Psoas muscle (tissue), 7 donors: ENCODE measurements at regions not wholly inside any gene's neighbourhood (a gene's known extent, or its start where the extent isn't known, plus 50 kb on each side); places are given as distances from the start of the nearest gene placed in this dataset.

Source experiments
- ATAC-seq, 4 donors: fragments of 200-7000 bp; cut with Tn5 transposase; one replicate each; pipeline ENCODE4 v1.9.1; 2020; ENCODE audit warnings: moderate library complexity in 3 of 4, mild to moderate bottlenecking in 2 of 4
- DNase-seq, 2 donors: peaks; one replicate each; pipeline ENCODE4 v3.0.0-alpha.2; 2020
- H3K27ac ChIP-seq: fragments of 200-600 bp; one replicate; pipeline ENCODE4 v1.8.0; 2022
- H3K27me3 ChIP-seq, 3 donors: fragments of 200-600 bp in 1 of 3; one replicate each; pipeline versions ENCODE4 v1.6.1 to v1.8.0; 2013 to 2022; ENCODE audit warnings: low read length in 2 of 3, mild to moderate bottlenecking in 2 of 3, moderate library complexity in 1 of 3; ENCODE audit not compliant: insufficient read depth in 3 of 3
- H3K36me3 ChIP-seq, 2 donors: fragments of 200-600 bp in 1 of 2; one replicate each; pipeline versions ENCODE4 v1.6.1 to v1.8.0; 2013 to 2022; ENCODE audit warnings: low read depth in 1 of 2, mild to moderate bottlenecking in 1 of 2, moderate library complexity in 1 of 2; ENCODE audit not compliant: insufficient read depth in 1 of 2
- H3K4me1 ChIP-seq: fragments of 200-600 bp; one replicate; pipeline ENCODE4 v1.8.0; 2022
- H3K4me3 ChIP-seq: fragments of 200-600 bp; one replicate; pipeline ENCODE4 v1.8.0; 2022; ENCODE audit warnings: mild to moderate bottlenecking
- H3K9me3 ChIP-seq: fragments of 200-600 bp; one replicate; pipeline ENCODE4 v1.8.0; 2022
- WGBS, 3 donors: extraction: QIAGEN DNeasy Blood & Tissue Kit; methylation state at CpG; one replicate each; pipeline versions ENCODE4 v1.1.6 to v1.1.7; 2013; 5-methylcytosine and 5-hydroxymethylcytosine counted together
- intact Hi-C, 2 donors: fragments of 100-400 bp; cut with DNase I; formaldehyde crosslinking; loops; one replicate each; pipeline versions ENCODE4 v1.11.0 to v1.14.2; 2022
- TF ChIP-seq, protein P1 (sequence below): fragments of 200-600 bp; IDR thresholded peaks from one replicate; pipeline ENCODE4 v1.8.0; 2022; ENCODE audit warnings: antibody characterized with exemption
- donor health status: healthy with polysubstance abuse.
- donor health status: DM: no; HTN: no; CAD: no; lungs with moderate emphysema.
- donor health status: Bipolar disorder and iron deficiency.
- donor health status: healthy.
- donor health status: DM: yes; HTN: yes; CAD: no.
- donor health status: DM: no; HTN: no; CAD: no.
- donor health status: DM: yes; HTN: yes; CAD: no.

DNA sequence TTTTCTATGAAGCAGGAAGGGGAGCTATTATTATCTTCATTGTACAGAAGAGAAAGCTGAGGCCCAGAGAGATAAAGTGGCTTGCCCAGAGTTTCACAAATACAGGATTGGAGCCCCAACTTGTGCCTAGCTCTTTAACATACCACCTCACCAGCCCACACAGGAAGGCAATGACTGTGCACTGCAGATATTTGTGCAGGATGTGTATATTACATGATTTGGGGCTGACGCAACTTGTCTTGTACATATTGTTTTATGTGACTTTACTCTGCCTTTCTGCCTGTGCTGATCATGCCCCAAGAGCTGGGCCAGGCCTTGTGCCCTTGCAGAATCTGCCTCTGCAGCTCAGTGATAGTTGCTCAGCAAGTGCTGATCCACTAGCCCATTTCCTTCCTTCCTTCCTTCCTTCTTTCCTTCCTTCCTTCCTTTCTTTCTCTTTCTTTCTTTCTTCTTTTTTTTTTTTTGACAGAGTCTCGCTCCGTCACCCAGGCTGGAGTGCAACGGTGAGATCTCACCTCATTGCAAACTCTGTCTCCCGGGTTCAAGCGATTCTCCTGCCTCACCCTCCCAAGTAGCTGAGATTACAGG lies 106.6 kb upstream of the TBCA start:
- Histone ChIP-seq H3K4me1 (no peaks in the 10 kb centered on the region), H3K27me3 (peaks cover 0 to 9% (median 7%) of the 10 kb centered on the region in 3 donors), H3K4me3 (no peak overlapping the region), H3K27ac (no peak overlapping the region), H3K36me3 (no peaks in the 10 kb centered on the region), H3K9me3 (no peaks in the 10 kb centered on the region)
- DNase-seq (no peak), ATAC-seq (no peak)
- intact Hi-C loops: no loop called here
- 89 to 94% (median 91%) methylated on average over 6 of the region's 6 CpGs for WGBS, 3 donors
- TF ChIP-seq, protein P1, sequence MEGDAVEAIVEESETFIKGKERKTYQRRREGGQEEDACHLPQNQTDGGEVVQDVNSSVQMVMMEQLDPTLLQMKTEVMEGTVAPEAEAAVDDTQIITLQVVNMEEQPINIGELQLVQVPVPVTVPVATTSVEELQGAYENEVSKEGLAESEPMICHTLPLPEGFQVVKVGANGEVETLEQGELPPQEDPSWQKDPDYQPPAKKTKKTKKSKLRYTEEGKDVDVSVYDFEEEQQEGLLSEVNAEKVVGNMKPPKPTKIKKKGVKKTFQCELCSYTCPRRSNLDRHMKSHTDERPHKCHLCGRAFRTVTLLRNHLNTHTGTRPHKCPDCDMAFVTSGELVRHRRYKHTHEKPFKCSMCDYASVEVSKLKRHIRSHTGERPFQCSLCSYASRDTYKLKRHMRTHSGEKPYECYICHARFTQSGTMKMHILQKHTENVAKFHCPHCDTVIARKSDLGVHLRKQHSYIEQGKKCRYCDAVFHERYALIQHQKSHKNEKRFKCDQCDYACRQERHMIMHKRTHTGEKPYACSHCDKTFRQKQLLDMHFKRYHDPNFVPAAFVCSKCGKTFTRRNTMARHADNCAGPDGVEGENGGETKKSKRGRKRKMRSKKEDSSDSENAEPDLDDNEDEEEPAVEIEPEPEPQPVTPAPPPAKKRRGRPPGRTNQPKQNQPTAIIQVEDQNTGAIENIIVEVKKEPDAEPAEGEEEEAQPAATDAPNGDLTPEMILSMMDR: no peak

DNA sequence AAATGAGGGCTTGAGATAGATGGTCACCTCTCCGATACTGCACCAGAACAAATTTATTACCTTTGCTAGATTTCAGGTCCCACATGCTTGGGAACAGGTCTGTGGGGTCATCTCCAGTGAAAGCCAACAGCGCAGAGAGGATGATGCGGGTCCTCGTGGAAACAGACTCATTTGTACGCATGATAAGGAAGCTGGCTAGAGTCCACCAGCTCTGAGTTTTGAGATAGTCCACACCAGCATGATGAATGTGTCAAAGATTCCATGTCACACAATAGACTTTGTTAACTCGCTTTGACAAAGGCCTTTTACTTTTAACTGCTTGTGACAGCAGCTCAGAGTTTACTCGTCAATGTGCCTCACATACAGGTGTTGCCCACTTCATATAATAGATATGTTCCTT lies 105.4 kb upstream of the TBCA start:
- 69 to 80% (median 70%) methylated on average over 7 of the region's 7 CpGs for WGBS, 3 donors
- Histone ChIP-seq H3K9me3 (no peaks in the 10 kb centered on the region), H3K27ac (no peak overlapping the region), H3K36me3 (no peaks in the 10 kb centered on the region), H3K4me3 (no peak overlapping the region), H3K4me1 (no peaks in the 10 kb centered on the region), H3K27me3 (peaks cover 0 to 9% (median 7%) of the 10 kb centered on the region in 3 donors)
- intact Hi-C loops: no loop called here
- ATAC-seq (no peak), DNase-seq (no peak)
- TF ChIP-seq, protein P1: no peak

DNA sequence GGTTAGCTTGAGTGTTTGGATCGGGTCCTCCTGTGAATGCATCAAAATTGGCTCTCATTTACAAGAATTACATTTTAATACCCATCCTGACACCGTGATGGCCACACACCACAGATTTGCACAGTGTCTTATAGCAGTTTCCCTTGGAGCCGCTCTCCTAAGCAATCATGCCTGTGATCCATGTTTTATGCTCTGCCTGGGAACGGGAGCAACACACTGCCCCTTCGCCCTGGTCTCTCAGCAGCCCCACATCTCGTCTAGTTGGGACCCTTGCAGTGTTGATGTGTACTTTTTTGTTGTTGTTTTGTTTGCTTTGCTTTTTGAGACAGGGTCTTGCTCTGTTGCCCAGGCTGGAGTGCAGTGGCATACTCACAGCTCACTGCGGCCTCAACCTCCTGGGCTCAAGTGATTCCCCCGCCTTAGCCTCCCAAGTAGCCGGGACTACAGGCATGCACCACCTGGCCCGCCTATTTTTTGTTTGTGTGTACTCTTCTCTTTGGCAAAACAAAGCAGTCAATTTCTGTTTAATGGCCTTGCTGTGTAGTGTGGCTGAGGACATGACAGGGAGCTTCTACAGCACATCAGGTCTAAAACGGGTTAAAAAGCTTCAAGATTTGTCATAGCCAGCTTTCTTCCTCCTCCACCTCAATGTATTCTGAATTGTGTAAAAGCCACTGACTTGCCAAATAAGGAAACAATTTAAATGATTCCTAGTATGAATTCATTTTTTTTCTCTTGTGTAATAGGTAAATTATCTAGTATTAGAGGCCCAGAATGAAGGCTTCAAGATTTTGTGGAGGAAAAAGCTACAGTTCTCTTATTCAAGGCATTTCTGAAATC lies 101.6 kb upstream of the TBCA start:
- Histone ChIP-seq H3K27ac (no peak overlapping the region), H3K36me3 (no peaks in the 10 kb centered on the region), H3K4me3 (no peak overlapping the region), H3K4me1 (no peaks in the 10 kb centered on the region), H3K9me3 (no peaks in the 10 kb centered on the region), H3K27me3 (peaks cover 0 to 4% (median 0%) of the 10 kb centered on the region in 3 donors)
- ATAC-seq (no peak), DNase-seq (no peak)
- WGBS, 3 donors: 84 to 89% (median 85%) methylated on average over 11 of the region's 11 CpGs
- intact Hi-C loops: no loop called here
- TF ChIP-seq, protein P1: no peak

DNA sequence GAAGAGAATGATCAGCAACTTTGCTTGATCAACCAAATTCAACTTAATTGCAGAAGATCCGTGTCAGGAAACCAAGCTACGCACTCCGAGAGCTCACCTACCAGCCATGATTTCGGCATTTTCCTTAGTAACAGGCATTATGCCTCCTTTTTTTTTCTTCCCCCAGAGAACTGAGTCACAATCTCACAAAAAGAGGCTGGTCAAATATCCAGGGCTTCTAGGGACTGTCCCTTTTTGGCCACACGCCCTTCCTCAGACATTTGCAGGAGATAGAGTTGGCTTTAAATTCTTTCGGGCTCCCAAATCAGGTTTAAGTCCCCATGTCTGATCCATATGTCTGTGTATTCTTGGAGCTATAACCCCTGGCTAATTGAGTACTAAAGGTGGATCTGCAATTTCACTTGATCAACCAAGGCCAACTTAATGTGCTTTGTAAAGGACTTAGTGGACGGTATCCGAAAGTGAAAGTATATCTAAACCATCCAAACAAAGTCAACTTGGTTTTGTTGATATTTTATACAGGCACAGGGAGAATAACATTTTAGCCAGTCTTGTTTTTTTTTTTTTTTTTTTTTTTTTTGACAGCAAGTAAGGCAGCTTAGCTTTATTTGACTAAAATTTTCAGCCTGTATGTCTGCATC lies 100.8 kb upstream of the TBCA start:
- intact Hi-C loops: no loop called here
- Histone ChIP-seq H3K27ac (no peak overlapping the region), H3K4me3 (peak overlapping the region; percentile 7), H3K9me3 (no peaks in the 10 kb centered on the region), H3K36me3 (no peaks in the 10 kb centered on the region), H3K4me1 (no peaks in the 10 kb centered on the region), H3K27me3 (no peaks in the 10 kb centered on the region)
- ATAC-seq (no peak), DNase-seq (no peak)
- TF ChIP-seq, protein P1: no peak
- WGBS, 3 donors: 55 to 76% (median 60%) methylated on average over 8 of the region's 8 CpGs
